Activated naive CD4-positive, alpha-beta T cell treated with anti-CD3 and anti-CD28 coated beads, Interleukin-2, amount 10 ng/mL, durations not matched to agents 7 days and 5 days (primary cell): ENCODE measurements at regions not wholly inside any gene's neighbourhood (a gene's known extent, or its start where the extent isn't known, plus 50 kb on each side); places are given as distances from the start of the nearest gene placed in this dataset.

Source experiments
- CTCF ChIA-PET: fragments of 350-600 bp; sonication (Branson Sonifier 250); formaldehyde crosslinking; loops from one replicate; lab custom pipeline; 2021; ENCODE audit warnings: antibody characterized with exemption; lab: Charles Lee
- DNase-seq: peaks from one replicate; pipeline ENCODE4 v3.0.0-alpha.2; 2020
- H3K27ac Mint-ChIP-seq: one replicate; pipeline ENCODE4 v1.8.0; 2021; ENCODE audit warnings: mild to moderate bottlenecking, moderate library complexity, mixed read lengths
- H3K27me3 Mint-ChIP-seq: one replicate; pipeline ENCODE4 v1.8.0; 2021; ENCODE audit warnings: mild to moderate bottlenecking, mixed read lengths
- H3K36me3 Mint-ChIP-seq: one replicate; pipeline ENCODE4 v1.8.0; 2021; ENCODE audit warnings: mixed read lengths
- H3K4me1 Mint-ChIP-seq: one replicate; pipeline ENCODE4 v1.8.0; 2021; ENCODE audit warnings: mixed read lengths
- H3K4me3 Mint-ChIP-seq: one replicate; pipeline ENCODE4 v1.8.0; 2021; ENCODE audit warnings: mild to moderate bottlenecking, moderate library complexity, mixed read lengths
- H3K9me3 Mint-ChIP-seq: one replicate; pipeline ENCODE4 v1.8.0; 2021; ENCODE audit warnings: mixed read lengths

DNA sequence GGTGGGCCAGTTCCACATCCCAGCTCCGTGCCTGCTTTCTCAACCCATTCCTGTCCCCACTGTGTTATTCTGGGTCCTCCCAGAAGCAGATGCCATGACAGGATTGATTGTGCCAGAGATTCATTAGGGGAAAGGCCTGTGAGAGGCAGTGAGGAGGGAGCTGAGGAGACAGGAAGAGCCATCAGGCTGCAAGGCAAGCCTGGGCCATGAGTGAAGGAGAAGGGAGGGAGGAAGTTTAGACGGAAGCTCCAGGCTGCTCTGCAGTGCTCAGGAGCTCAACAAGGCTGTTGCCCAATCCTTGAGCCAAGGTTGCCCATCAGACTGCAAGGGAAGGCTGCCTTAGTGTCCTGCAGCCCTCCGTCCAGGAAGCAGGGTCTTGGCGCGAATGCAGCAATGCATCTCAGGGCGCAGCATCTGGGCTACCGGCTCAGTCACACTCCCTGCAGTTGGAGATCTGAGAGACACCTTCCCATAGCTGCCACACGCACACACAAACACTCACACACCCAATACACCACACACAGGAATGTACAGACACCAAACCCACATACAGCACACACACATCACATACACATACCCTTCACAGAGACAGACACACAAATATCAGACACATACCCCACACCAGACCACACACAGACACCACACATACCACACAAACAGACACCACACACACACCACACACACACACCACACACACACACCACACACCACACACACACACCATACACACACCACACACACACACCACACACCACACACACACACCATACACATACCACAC is 139.5 kb upstream of the NDUFV2 start:
- CTCF ChIA-PET = no interaction called here
- DNase-seq = no peak
- Mint-ChIP-seq H3K4me3 (no peak overlapping the region), H3K36me3 (no peaks in the 10 kb centered on the region), H3K9me3 (no peaks in the 10 kb centered on the region), H3K27me3 (peaks cover 21% of the 10 kb centered on the region), H3K4me1 (no peaks in the 10 kb centered on the region), H3K27ac (no peak overlapping the region)

GRCh38 chr18:8963876-8964275 is 138.6 kb upstream of the NDUFV2 start:
- Mint-ChIP-seq H3K36me3 (no peaks in the 10 kb centered on the region), H3K27me3 (peaks cover 18% of the 10 kb centered on the region), H3K4me3 (no peak overlapping the region), H3K27ac (no peak overlapping the region), H3K4me1 (no peaks in the 10 kb centered on the region), H3K9me3 (no peaks in the 10 kb centered on the region)
- CTCF ChIA-PET = no interaction called here
- no peak for DNase-seq

GRCh38 chr18:8965398-8965797 is 137.1 kb upstream of the NDUFV2 start:
- no peak for DNase-seq
- Mint-ChIP-seq H3K27me3 (peaks cover 12% of the 10 kb centered on the region), H3K4me1 (no peaks in the 10 kb centered on the region), H3K4me3 (no peak overlapping the region), H3K27ac (no peak overlapping the region), H3K9me3 (no peaks in the 10 kb centered on the region), H3K36me3 (no peaks in the 10 kb centered on the region)
- CTCF ChIA-PET = no interaction called here

DNA sequence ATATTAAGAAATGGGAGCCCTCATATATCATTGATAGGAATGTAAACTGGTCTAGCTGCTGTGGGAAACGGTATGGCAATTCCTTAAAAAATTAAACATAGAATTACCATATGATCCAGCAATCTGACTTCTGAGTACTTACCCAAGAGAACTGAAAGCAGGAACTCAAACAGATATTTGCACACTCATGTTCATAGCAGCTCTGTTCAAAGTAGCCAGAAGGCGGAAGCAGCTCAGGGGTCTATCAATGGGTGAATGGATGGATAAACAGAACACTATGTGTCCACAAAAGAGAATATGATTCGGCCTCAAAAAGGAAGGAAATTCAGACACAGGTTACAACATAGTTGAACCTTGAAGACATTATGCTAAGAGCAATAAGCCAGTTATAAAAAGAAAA is 135.7 kb upstream of the NDUFV2 start:
- CTCF ChIA-PET = no interaction called here
- no peak for DNase-seq
- Mint-ChIP-seq H3K4me3 (no peak overlapping the region), H3K36me3 (no peaks in the 10 kb centered on the region), H3K27me3 (peaks cover 14% of the 10 kb centered on the region), H3K4me1 (no peaks in the 10 kb centered on the region), H3K27ac (no peak overlapping the region), H3K9me3 (no peaks in the 10 kb centered on the region)

- H3K36me3 Mint-ChIP-seq = no peaks in the 10 kb centered on the region
- H3K27ac Mint-ChIP-seq = no peak overlapping the region
- CTCF ChIA-PET = interaction anchor here (0.7 kb wide), 1 partner anchor 98 kb away, joined by 3 read pairs; no protein-coding TSS in a partner anchor
- H3K9me3 Mint-ChIP-seq = no peaks in the 10 kb centered on the region
- DNase-seq = no peak
- no peak overlapping the region for H3K4me3 Mint-ChIP-seq
- no peaks in the 10 kb centered on the region for H3K4me1 Mint-ChIP-seq
- H3K27me3 Mint-ChIP-seq = peaks cover 14% of the 10 kb centered on the region
Measured at GRCh38 chr18:8967573-8967972, 134.9 kb upstream of the NDUFV2 start.

- peaks cover 17% of the 10 kb centered on the region for H3K27me3 Mint-ChIP-seq
- no peak for DNase-seq
- H3K4me3 Mint-ChIP-seq = no peak overlapping the region
- H3K27ac Mint-ChIP-seq = no peak overlapping the region
- no peaks in the 10 kb centered on the region for H3K36me3 Mint-ChIP-seq
- H3K4me1 Mint-ChIP-seq = no peaks in the 10 kb centered on the region
- no peaks in the 10 kb centered on the region for H3K9me3 Mint-ChIP-seq
- CTCF ChIA-PET = no interaction called here
Measured at GRCh38 chr18:8969639-8970390, 132.7 kb upstream of the NDUFV2 start.

DNA sequence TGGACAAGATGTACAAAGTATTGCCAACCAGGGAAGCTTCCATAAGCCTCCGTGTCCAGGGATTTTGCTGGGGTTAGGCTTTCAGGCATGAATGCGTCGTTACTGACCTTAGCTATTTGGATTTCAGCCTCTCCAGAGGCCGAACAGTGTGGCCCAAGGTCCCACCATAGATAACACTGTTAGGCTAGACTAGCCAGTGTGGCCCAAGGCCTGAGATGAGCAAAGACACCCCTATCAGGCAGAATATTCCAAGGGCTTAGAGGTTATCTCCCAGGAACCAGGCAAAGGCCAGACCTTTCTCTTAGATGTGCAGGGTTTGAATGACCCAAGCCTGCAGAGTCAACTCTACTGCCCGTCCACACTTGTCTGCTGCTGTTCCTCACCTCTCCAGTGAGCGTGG is 131.7 kb upstream of the NDUFV2 start:
- H3K27ac Mint-ChIP-seq = no peak overlapping the region
- H3K9me3 Mint-ChIP-seq = no peaks in the 10 kb centered on the region
- H3K36me3 Mint-ChIP-seq = no peaks in the 10 kb centered on the region
- no peaks in the 10 kb centered on the region for H3K4me1 Mint-ChIP-seq
- CTCF ChIA-PET = no interaction called here
- peaks cover 18% of the 10 kb centered on the region for H3K27me3 Mint-ChIP-seq
- H3K4me3 Mint-ChIP-seq = no peak overlapping the region
- no peak for DNase-seq

GRCh38 chr18:8972116-8972515 is 130.4 kb upstream of the NDUFV2 start:
- H3K27me3 Mint-ChIP-seq = peaks cover 18% of the 10 kb centered on the region
- H3K9me3 Mint-ChIP-seq = no peaks in the 10 kb centered on the region
- H3K36me3 Mint-ChIP-seq = no peaks in the 10 kb centered on the region
- no peak for DNase-seq
- H3K27ac Mint-ChIP-seq = no peak overlapping the region
- CTCF ChIA-PET = interaction anchor here (0.7 kb wide), 1 partner anchor 15 kb away, joined by 4 read pairs; no protein-coding TSS in a partner anchor
- no peak overlapping the region for H3K4me3 Mint-ChIP-seq
- no peaks in the 10 kb centered on the region for H3K4me1 Mint-ChIP-seq

DNA sequence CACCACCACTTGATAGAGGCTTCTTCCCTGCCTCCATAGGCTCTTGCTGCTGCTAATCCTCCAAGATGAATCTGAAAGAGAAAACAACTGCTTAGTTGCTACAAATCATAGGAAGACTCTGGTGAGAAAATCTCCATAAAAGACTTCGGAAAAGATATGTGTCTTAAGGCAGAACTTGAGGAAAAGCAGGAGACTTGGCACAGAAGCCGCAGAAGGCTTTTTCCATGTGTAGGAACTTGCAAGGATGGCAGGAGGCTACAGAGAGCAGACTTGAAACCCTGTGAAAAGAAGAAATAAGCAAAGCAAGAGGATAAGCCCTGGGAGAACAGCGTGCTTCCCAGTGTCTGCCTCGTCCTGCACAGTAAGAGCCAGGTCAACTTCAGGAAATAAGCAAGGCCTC is 128.2 kb upstream of the NDUFV2 start:
- CTCF ChIA-PET = no interaction called here
- H3K4me1 Mint-ChIP-seq = no peaks in the 10 kb centered on the region
- no peaks in the 10 kb centered on the region for H3K36me3 Mint-ChIP-seq
- no peak for DNase-seq
- no peak overlapping the region for H3K27ac Mint-ChIP-seq
- no peak overlapping the region for H3K4me3 Mint-ChIP-seq
- H3K27me3 Mint-ChIP-seq = peaks cover 18% of the 10 kb centered on the region
- H3K9me3 Mint-ChIP-seq = no peaks in the 10 kb centered on the region

GRCh38 chr18:8974696-8975095 is 127.8 kb upstream of the NDUFV2 start:
- Mint-ChIP-seq H3K27ac (no peak overlapping the region), H3K4me1 (no peaks in the 10 kb centered on the region), H3K9me3 (no peaks in the 10 kb centered on the region), H3K27me3 (peaks cover 18% of the 10 kb centered on the region), H3K4me3 (no peak overlapping the region), H3K36me3 (no peaks in the 10 kb centered on the region)
- CTCF ChIA-PET = no interaction called here
- DNase-seq = no peak

GRCh38 chr18:8975624-8976023 is 126.9 kb upstream of the NDUFV2 start:
- Mint-ChIP-seq H3K9me3 (no peaks in the 10 kb centered on the region), H3K36me3 (no peaks in the 10 kb centered on the region), H3K27ac (no peak overlapping the region), H3K27me3 (peaks cover 23% of the 10 kb centered on the region), H3K4me3 (no peak overlapping the region), H3K4me1 (no peaks in the 10 kb centered on the region)
- no peak for DNase-seq
- CTCF ChIA-PET = no interaction called here

GRCh38 chr18:8976606-8977005 is 125.9 kb upstream of the NDUFV2 start:
- no peaks in the 10 kb centered on the region for H3K9me3 Mint-ChIP-seq
- H3K4me3 Mint-ChIP-seq = no peak overlapping the region
- peaks cover 27% of the 10 kb centered on the region for H3K27me3 Mint-ChIP-seq
- no peak overlapping the region for H3K27ac Mint-ChIP-seq
- no peaks in the 10 kb centered on the region for H3K36me3 Mint-ChIP-seq
- CTCF ChIA-PET = interaction anchor here (0.6 to 1.4 kb wide), 2 partner anchors 9 to 11 kb away, joined by 3 to 4 read pairs; no protein-coding TSS in a partner anchor
- no peak for DNase-seq
- H3K4me1 Mint-ChIP-seq = no peaks in the 10 kb centered on the region

GRCh38 chr18:8977166-8977565 is 125.3 kb upstream of the NDUFV2 start:
- Mint-ChIP-seq H3K4me3 (no peak overlapping the region), H3K27me3 (peaks cover 21% of the 10 kb centered on the region), H3K9me3 (no peaks in the 10 kb centered on the region), H3K4me1 (no peaks in the 10 kb centered on the region), H3K36me3 (no peaks in the 10 kb centered on the region), H3K27ac (no peak overlapping the region)
- CTCF ChIA-PET = interaction anchor here (1.4 kb wide), 1 partner anchor 11 kb away, joined by 3 read pairs; no protein-coding TSS in a partner anchor
- no peak for DNase-seq

- Mint-ChIP-seq H3K36me3 (no peaks in the 10 kb centered on the region), H3K9me3 (no peaks in the 10 kb centered on the region), H3K4me3 (no peak overlapping the region), H3K4me1 (no peaks in the 10 kb centered on the region), H3K27me3 (peaks cover 21% of the 10 kb centered on the region), H3K27ac (no peak overlapping the region)
- DNase-seq = no peak
- CTCF ChIA-PET = no interaction called here
Measured at GRCh38 chr18:8977701-8978100, 124.8 kb upstream of the NDUFV2 start.

- CTCF ChIA-PET = interaction anchor here (1.9 kb wide), 1 partner anchor 324 kb away, joined by 6 read pairs; no protein-coding TSS in a partner anchor
- H3K4me3 Mint-ChIP-seq = no peak overlapping the region
Measured at GRCh38 chr18:8978394-8978793, 124.1 kb upstream of the NDUFV2 start.

More at GRCh38 chr18:8978394-8978793, 124.1 kb upstream of the NDUFV2 start:
- H3K9me3 Mint-ChIP-seq = no peaks in the 10 kb centered on the region
- H3K4me1 Mint-ChIP-seq = no peaks in the 10 kb centered on the region
- DNase-seq = no peak
- H3K27ac Mint-ChIP-seq = no peak overlapping the region
- H3K27me3 Mint-ChIP-seq = peaks cover 28% of the 10 kb centered on the region
- H3K36me3 Mint-ChIP-seq = no peaks in the 10 kb centered on the region
